Retinal pigment epithelial cell (primary cell): ENCODE measurements at regions not wholly inside any gene's neighbourhood (a gene's known extent, or its start where the extent isn't known, plus 50 kb on each side); places are given as distances from the start of the nearest gene placed in this dataset.
"Not testable (repeated sequence)": the region's sequence is repeated elsewhere in the genome, so short reads cannot be mapped to it uniquely, and the experiment has no call there.

Experiments
- DNase-seq: peaks from one replicate; pipeline ENCODE4 v3.0.0-alpha.2; 2010; ENCODE audit warnings: low read depth
- H3K4me3 ChIP-seq: 2 replicates; pipeline ENCODE4 v1.5.1; 2011; ENCODE audit warnings: mild to moderate bottlenecking, low read length, control low read depth, moderate library complexity
- TF ChIP-seq, protein P1 (sequence below): conservative IDR thresholded peaks from 2 replicates; pipeline ENCODE4 v1.5.1; 2011; ENCODE audit warnings: low read depth, low read length, control low read depth, inconsistent platforms

DNA sequence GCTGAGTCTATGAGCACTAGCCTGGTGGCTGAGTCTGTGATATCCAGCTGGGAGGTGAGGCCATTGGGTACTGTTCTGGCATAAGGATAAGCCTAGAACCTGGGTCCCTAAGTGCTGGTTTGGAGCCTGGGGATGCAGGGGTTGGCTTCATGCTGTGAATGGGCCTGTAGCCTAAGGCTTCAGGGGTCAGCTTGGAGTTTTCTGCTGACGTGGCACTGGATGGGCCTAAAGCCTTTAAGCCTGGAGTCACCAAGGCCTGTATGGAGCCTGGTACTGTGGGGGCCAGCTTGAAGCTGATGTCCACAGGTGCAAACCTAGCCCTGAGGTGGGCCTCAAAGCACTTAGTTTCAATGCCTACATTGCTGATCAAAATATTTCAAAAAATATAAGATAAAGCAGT lies 979.6 kb upstream of the POU3F4 start:
- H3K4me3 ChIP-seq, result no peak overlapping the region
- TF ChIP-seq, protein P1, sequence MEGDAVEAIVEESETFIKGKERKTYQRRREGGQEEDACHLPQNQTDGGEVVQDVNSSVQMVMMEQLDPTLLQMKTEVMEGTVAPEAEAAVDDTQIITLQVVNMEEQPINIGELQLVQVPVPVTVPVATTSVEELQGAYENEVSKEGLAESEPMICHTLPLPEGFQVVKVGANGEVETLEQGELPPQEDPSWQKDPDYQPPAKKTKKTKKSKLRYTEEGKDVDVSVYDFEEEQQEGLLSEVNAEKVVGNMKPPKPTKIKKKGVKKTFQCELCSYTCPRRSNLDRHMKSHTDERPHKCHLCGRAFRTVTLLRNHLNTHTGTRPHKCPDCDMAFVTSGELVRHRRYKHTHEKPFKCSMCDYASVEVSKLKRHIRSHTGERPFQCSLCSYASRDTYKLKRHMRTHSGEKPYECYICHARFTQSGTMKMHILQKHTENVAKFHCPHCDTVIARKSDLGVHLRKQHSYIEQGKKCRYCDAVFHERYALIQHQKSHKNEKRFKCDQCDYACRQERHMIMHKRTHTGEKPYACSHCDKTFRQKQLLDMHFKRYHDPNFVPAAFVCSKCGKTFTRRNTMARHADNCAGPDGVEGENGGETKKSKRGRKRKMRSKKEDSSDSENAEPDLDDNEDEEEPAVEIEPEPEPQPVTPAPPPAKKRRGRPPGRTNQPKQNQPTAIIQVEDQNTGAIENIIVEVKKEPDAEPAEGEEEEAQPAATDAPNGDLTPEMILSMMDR, result no peak
- no peak for DNase-seq

DNA sequence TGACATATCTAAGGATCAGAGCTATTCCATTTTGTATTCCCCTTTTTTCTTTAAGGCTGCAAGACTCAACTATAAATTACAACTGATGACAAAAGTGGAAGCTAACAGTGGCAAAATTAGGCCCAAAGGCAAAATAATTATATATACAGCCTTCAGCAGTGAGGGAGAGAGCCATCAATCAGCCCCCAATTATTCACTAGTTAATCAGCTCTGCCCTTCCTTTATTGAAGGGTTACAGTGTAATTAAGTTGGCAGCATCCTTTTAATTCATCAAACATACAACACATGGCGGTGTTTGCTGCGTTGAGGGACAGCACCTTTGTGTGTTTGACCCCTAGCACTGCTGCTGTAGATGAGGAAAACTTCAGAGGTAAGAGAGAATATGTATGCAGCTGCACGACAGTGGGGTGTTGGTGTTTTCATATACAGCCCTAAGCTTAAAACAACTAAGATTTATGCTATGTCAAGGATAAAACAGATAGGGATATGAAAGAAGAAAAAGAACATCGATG lies 973.9 kb upstream of the POU3F4 start:
- TF ChIP-seq, protein P1, result no peak
- no peak for DNase-seq
- H3K4me3 ChIP-seq, result no peak overlapping the region

DNA sequence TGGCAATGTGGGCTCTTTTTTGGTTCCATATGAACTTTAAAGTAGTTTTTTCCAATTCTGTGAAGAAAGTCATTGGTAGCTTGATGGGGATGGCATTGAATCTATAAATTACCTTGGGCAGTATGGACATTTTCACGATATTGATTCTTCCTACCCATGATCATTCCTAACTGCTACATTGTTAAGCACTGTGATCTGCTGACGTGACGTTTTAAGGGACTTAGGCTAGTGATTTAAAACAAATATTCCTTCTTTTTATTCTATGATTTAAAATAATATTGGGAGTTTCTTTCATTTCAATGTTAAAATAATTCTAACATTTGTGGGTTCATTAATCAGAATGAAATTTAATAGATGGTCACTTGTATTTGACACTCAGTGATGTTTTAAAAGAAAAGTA lies 970.9 kb upstream of the POU3F4 start:
- not testable (repeated sequence) for DNase-seq, H3K4me3 ChIP-seq

DNA sequence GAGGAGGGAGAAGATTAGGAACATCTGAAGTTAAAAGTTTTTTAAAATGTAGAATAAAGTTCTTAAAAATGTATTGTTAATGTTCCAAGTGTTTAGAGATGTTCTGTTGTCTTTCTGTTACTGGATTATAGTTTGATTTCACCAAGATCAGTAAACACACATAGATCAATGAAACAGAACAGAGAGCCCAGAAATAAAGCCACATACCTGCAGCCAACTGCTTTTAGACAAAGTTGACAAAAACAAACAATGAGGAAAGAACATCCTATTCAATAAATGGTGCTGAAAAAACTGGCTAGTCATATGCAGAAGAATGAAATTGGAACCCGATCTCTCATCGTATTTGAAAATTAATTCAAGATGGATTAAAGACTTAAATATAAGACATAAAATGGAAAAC lies 966.3 kb upstream of the POU3F4 start:
- no peak for DNase-seq
- TF ChIP-seq, protein P1, result no peak
- no peak overlapping the region for H3K4me3 ChIP-seq

DNA sequence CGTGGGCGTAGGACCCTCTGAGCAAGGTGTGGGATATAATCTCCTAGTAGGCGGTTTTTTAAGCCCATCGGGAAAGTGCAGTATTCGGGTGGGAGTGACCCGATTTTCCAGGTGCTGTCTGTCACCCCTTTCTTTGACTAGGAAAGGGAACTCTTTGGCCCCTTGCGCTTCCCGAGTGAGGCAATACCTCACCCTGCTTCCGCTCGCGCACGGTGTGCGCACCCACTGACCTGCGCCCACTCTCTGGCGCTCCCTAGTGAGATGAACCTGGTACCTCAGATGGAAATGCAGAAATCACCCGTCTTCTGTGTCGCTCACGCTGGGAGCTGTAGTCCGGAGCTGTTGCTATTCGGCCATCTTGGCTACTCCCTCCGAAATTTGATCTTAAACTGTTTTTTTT lies 955.9 kb upstream of the POU3F4 start:
- not testable (repeated sequence) for H3K4me3 ChIP-seq, DNase-seq

DNA sequence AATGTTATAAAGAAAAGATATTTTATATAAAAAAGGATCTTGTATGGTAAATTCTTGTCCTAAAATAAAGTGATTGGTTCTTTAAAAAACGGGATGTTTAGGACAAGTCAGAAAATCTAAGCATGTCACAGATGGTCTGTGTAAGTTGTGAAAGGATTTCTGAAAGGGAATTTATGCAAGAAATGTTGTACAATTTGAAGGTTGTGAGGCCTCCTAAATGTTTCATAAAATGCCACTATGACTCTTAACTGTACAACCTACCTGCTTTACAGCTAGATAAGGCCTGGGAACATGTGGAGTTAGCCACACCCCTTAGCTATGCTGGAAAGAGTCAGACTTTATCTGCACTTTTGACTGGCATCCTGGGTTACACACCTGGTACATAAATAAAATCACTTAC lies 951.5 kb upstream of the POU3F4 start:
- H3K4me3 ChIP-seq, result no peak overlapping the region
- TF ChIP-seq, protein P1, result no peak
- no peak for DNase-seq

DNA sequence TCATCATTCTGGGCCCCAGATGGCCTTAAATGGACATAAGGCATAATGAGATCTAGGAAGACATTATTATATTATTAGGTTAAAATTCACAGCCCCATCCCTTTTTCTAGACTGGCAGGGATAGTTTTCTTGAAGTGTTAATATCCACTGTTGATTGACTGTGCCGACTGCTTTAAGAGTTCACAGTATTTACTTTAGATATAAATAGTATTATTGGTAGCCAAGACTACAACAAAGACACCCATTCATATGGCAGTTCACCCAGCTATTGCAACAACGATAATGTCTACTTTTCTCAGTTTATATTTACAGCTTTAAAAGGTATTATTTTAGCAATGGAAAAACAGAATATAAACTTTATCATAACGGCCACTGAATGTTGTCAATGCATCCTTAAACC lies 922.2 kb upstream of the POU3F4 start:
- H3K4me3 ChIP-seq, result no peak overlapping the region
- no peak for DNase-seq
- TF ChIP-seq, protein P1, result no peak

DNA sequence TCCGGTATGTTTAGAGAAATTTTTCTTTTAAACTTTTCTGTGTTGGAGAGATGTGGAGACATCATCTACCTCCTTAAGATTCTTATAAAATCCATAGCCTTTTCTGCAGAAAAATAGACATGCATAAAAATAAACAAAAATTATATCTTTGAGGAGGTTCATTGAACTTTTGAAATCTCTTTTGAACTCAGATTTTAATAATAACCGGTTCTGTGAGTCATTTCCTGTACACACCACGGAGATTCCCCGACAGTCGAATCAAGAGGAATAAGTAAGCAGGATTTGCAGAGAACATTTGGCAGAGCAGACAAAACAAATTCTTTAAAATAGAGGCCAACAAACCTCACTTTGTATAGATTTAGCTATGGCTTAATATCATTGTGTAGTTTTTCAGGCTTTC lies 918.7 kb upstream of the POU3F4 start:
- TF ChIP-seq, protein P1, result no peak
- no peak overlapping the region for H3K4me3 ChIP-seq
- no peak for DNase-seq
